HEK293 (cell line): ENCODE measurements at regions not wholly inside any gene's neighbourhood (a gene's known extent, or its start where the extent isn't known, plus 50 kb on each side); places are given as distances from the start of the nearest gene placed in this dataset.

ENCODE experiments used
- RBAK ChIP-seq: fragments of 450-650 bp; formaldehyde crosslinking; IDR thresholded peaks from 2 replicates; pipeline ENCODE4 v1.5.1; 2016; ENCODE audit warnings: missing biosample characterization, missing genetic modification characterization
- ZFP69B ChIP-seq: fragments of 450-650 bp; formaldehyde crosslinking; IDR thresholded peaks from 2 replicates; pipeline ENCODE4 v1.5.1; 2016; ENCODE audit warnings: missing biosample characterization, missing genetic modification characterization
- ZNF114 ChIP-seq: fragments of 450-650 bp; formaldehyde crosslinking; IDR thresholded peaks from 2 replicates; pipeline ENCODE4 v1.5.0; 2017; ENCODE audit warnings: missing biosample characterization, missing genetic modification characterization
- ZNF121 ChIP-seq: fragments of 450-650 bp; formaldehyde crosslinking; IDR thresholded peaks from 2 replicates; pipeline ENCODE4 v1.5.1; 2016; ENCODE audit warnings: missing biosample characterization, missing genetic modification characterization
- TF ChIP-seq, protein P1 (sequence below): fragments of 450-650 bp; formaldehyde crosslinking; IDR thresholded peaks from 2 replicates; pipeline ENCODE4 v1.5.1; 2016; ENCODE audit warnings: missing biosample characterization, missing genetic modification characterization, low read depth
- TF ChIP-seq, protein P2 (sequence below): fragments of 450-650 bp; formaldehyde crosslinking; IDR thresholded peaks from 2 replicates; pipeline ENCODE4 v1.5.1; 2016; ENCODE audit warnings: missing biosample characterization, missing genetic modification characterization
- TF ChIP-seq, protein P3 (sequence below): fragments of 450-650 bp; formaldehyde crosslinking; IDR thresholded peaks from 2 replicates; pipeline ENCODE4 v1.5.1; 2016; ENCODE audit warnings: missing biosample characterization, missing genetic modification characterization

DNA sequence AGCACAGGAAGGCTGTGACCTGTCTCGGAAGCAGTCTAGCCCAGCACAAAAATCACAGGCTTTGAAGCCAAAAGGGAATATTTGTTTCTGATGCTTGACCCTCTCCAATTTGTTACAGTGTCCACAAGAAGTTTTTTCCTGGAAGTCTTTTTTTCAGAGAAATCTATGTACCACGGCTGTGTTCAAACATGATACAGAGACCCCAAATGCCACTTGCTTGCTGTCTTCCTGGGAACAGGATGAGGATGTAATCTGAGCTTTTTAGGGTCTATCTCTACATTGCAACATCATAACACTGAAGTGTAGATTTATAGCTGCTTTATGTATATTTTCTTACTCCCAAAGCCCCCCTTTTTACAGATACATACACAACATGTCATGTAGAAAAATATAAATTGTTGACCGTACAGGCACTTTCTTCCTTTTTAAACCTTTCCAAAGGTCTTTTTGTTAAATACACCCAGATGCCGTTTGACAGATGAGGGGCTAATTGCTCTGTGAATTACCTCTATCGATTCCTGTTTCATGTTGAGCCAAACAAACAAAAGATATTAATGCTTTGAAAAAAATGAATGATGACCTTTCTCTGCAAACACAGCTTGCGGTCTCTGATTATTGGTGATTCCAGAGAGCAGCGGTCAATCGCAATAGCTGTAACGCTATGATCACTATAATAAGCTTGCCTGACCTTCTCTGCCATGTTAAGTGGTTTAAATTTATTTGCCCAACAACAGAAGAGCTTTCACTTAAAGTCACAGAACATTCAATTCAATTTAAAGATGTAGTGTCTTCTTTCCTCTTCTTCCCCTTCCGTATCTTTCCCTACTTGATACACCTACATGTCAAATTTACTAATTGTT lies 875.9 kb upstream of the NR2F2 start:
- TF ChIP-seq ZNF114 (tag by site-specific recombination) (no peak), RBAK (tag by site-specific recombination) (no peak), ZNF121 (tag by site-specific recombination) (no peak), ZFP69B (tag by site-specific recombination) (no peak)
- TF ChIP-seq, protein P1, sequence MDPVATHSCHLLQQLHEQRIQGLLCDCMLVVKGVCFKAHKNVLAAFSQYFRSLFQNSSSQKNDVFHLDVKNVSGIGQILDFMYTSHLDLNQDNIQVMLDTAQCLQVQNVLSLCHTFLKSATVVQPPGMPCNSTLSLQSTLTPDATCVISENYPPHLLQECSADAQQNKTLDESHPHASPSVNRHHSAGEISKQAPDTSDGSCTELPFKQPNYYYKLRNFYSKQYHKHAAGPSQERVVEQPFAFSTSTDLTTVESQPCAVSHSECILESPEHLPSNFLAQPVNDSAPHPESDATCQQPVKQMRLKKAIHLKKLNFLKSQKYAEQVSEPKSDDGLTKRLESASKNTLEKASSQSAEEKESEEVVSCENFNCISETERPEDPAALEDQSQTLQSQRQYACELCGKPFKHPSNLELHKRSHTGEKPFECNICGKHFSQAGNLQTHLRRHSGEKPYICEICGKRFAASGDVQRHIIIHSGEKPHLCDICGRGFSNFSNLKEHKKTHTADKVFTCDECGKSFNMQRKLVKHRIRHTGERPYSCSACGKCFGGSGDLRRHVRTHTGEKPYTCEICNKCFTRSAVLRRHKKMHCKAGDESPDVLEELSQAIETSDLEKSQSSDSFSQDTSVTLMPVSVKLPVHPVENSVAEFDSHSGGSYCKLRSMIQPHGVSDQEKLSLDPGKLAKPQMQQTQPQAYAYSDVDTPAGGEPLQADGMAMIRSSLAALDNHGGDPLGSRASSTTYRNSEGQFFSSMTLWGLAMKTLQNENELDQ (tag by site-specific recombination) = no peak
- TF ChIP-seq, protein P2, sequence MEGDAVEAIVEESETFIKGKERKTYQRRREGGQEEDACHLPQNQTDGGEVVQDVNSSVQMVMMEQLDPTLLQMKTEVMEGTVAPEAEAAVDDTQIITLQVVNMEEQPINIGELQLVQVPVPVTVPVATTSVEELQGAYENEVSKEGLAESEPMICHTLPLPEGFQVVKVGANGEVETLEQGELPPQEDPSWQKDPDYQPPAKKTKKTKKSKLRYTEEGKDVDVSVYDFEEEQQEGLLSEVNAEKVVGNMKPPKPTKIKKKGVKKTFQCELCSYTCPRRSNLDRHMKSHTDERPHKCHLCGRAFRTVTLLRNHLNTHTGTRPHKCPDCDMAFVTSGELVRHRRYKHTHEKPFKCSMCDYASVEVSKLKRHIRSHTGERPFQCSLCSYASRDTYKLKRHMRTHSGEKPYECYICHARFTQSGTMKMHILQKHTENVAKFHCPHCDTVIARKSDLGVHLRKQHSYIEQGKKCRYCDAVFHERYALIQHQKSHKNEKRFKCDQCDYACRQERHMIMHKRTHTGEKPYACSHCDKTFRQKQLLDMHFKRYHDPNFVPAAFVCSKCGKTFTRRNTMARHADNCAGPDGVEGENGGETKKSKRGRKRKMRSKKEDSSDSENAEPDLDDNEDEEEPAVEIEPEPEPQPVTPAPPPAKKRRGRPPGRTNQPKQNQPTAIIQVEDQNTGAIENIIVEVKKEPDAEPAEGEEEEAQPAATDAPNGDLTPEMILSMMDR (tag by site-specific recombination) = no peak
- TF ChIP-seq, protein P3, sequence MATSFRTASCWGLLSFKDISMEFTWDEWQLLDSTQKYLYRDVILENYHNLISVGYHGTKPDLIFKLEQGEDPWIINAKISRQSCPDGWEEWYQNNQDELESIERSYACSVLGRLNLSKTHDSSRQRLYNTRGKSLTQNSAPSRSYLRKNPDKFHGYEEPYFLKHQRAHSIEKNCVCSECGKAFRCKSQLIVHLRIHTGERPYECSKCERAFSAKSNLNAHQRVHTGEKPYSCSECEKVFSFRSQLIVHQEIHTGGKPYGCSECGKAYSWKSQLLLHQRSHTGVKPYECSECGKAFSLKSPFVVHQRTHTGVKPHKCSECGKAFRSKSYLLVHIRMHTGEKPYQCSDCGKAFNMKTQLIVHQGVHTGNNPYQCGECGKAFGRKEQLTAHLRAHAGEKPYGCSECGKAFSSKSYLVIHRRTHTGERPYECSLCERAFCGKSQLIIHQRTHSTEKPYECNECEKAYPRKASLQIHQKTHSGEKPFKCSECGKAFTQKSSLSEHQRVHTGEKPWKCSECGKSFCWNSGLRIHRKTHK (tag by site-specific recombination) = no peak
